Prostate gland (tissue), 2 donors: ENCODE measurements at regions not wholly inside any gene's neighbourhood (a gene's known extent, or its start where the extent isn't known, plus 50 kb on each side); places are given as distances from the start of the nearest gene placed in this dataset.

Experiments used
- DNase-seq: peaks from one replicate; pipeline ENCODE4 v3.0.0-alpha.2; 2019; ENCODE audit warnings: low spot score
- H3K27ac ChIP-seq, 2 donors: fragments of 200-600 bp; sonication (generic); 2 replicates each; pipeline ENCODE4 v1.5.1; 2017 to 2019
- H3K27me3 ChIP-seq: fragments of 200-600 bp; sonication (generic); replicated peaks from 2 replicates; pipeline ENCODE4 v1.5.1; 2019; ENCODE audit not compliant: insufficient read depth
- H3K36me3 ChIP-seq, 2 donors: fragments of 200-600 bp; sonication (generic); 1 replicate in 1 of 2; 2 replicates in 1 of 2; pipeline versions ENCODE4 v1.5.1 to v1.8.1; 2017 to 2019
- H3K4me1 ChIP-seq: fragments of 200-600 bp; sonication (generic); replicated peaks from 2 replicates; pipeline ENCODE4 v1.5.1; 2019
- H3K4me3 ChIP-seq, 2 donors: fragments of 200-600 bp; sonication (generic); 2 replicates each; pipeline ENCODE4 v1.5.1; 2017 to 2019
- H3K9me3 ChIP-seq: fragments of 200-600 bp; sonication (generic); 2 replicates; pipeline ENCODE4 v1.5.1; 2017
- CTCF ChIP-seq, 4 experiments: fragments of 200-600 bp in 2 of 4; fragments of 450-650 bp in 2 of 4; sonication (generic) in 2 of 4; IDR thresholded peaks; 1 replicate in 3 of 4; 2 replicates in 1 of 4; pipeline ENCODE4 v1.5.1; 2016 to 2019; ENCODE audit warnings: antibody characterized with exemption in 4 of 4, mild to moderate bottlenecking in 2 of 4, moderate library complexity in 2 of 4
- POLR2A ChIP-seq: fragments of 450-650 bp; IDR thresholded peaks from one replicate; pipeline ENCODE4 v1.6.1; 2016; ENCODE audit warnings: antibody characterized with exemption, mild to moderate bottlenecking
- POLR2AphosphoS5 ChIP-seq: sonication (generic); formaldehyde crosslinking; IDR thresholded peaks from one replicate; pipeline ENCODE4 v1.6.1; 2017; ENCODE audit warnings: antibody characterized with exemption
- WGBS: methylation state at CpG from one replicate; pipeline ENCODE4 v1.1.5; 2018; 5-methylcytosine and 5-hydroxymethylcytosine counted together
- intact Hi-C: fragments of 100-400 bp; cut with DNase I; formaldehyde crosslinking; loops from one replicate; pipeline ENCODE4 v1.14.2; 2022

- 92% methylated on average over 6 of the region's 6 CpGs for WGBS
Measured at GRCh38 chr18:41724195-41724594, 230.8 kb upstream of the PIK3C3 start.

GRCh38 chr18:41721103-41721790 lies 233.8 kb upstream of the PIK3C3 start:
- no peak for TF ChIP-seq POLR2AphosphoS5
- 49% methylated on average over 5 of the region's 5 CpGs for WGBS

More at GRCh38 chr18:41724195-41724594, 230.8 kb upstream of the PIK3C3 start:
- no peak overlapping the region for H3K27ac ChIP-seq
- H3K27me3 ChIP-seq = no peaks in the 10 kb centered on the region
- H3K36me3 ChIP-seq = no peaks in the 10 kb centered on the region
- no peak overlapping the region for H3K4me3 ChIP-seq
- no peaks in the 10 kb centered on the region for H3K9me3 ChIP-seq
- no peaks in the 10 kb centered on the region for H3K4me1 ChIP-seq
- TF ChIP-seq POLR2AphosphoS5 (no peak), CTCF (IDR thresholded peaks at IDR 0.05) (no peak), POLR2A (no peak)
- DNase-seq = no peak
- intact Hi-C loops = no loop called here

GRCh38 chr18:41720226-41720625 lies 234.8 kb upstream of the PIK3C3 start:
- no peaks in the 10 kb centered on the region for H3K27me3 ChIP-seq
- 96% methylated on average over 2 of the region's 2 CpGs for WGBS
- no peak overlapping the region for H3K4me3 ChIP-seq
- H3K9me3 ChIP-seq = no peaks in the 10 kb centered on the region
- intact Hi-C loops = no loop called here
- TF ChIP-seq CTCF (IDR thresholded peaks at IDR 0.05) (no peak), POLR2AphosphoS5 (no peak), POLR2A (no peak)
- H3K27ac ChIP-seq = no peak overlapping the region
- no peaks in the 10 kb centered on the region for H3K4me1 ChIP-seq
- no peaks in the 10 kb centered on the region for H3K36me3 ChIP-seq
- no peak for DNase-seq

More at GRCh38 chr18:41721103-41721790, 233.8 kb upstream of the PIK3C3 start:
- no peaks in the 10 kb centered on the region for H3K36me3 ChIP-seq
- DNase-seq = no peak
- H3K4me3 ChIP-seq = no peak overlapping the region
- H3K27me3 ChIP-seq = no peaks in the 10 kb centered on the region
- H3K9me3 ChIP-seq = no peaks in the 10 kb centered on the region
- H3K27ac ChIP-seq = no peak overlapping the region
- intact Hi-C loops = no loop called here
- no peaks in the 10 kb centered on the region for H3K4me1 ChIP-seq

GRCh38 chr18:41719808-41720207 lies 235.2 kb upstream of the PIK3C3 start:
- H3K27ac ChIP-seq = no peak overlapping the region
- H3K27me3 ChIP-seq = no peaks in the 10 kb centered on the region
- no peaks in the 10 kb centered on the region for H3K36me3 ChIP-seq
- WGBS = 66% methylated on average over 3 of the region's 3 CpGs
- no peaks in the 10 kb centered on the region for H3K9me3 ChIP-seq
- no peak for DNase-seq
- H3K4me3 ChIP-seq = no peak overlapping the region
- no peaks in the 10 kb centered on the region for H3K4me1 ChIP-seq
- intact Hi-C loops = no loop called here
- TF ChIP-seq CTCF (IDR thresholded peaks at IDR 0.05) = no peak
- TF ChIP-seq POLR2AphosphoS5 = no peak
- no peak for TF ChIP-seq POLR2A

GRCh38 chr18:41714872-41715271 lies 240.2 kb upstream of the PIK3C3 start:
- DNase-seq = no peak
- TF ChIP-seq POLR2A = no peak
- no peak for TF ChIP-seq CTCF (IDR thresholded peaks at IDR 0.05)
- TF ChIP-seq POLR2AphosphoS5 = no peak
- no peak overlapping the region for H3K27ac ChIP-seq
- H3K4me1 ChIP-seq = no peaks in the 10 kb centered on the region
- no peaks in the 10 kb centered on the region for H3K36me3 ChIP-seq
- intact Hi-C loops = no loop called here
- H3K4me3 ChIP-seq = no peak overlapping the region
- no peaks in the 10 kb centered on the region for H3K27me3 ChIP-seq
- H3K9me3 ChIP-seq = no peaks in the 10 kb centered on the region
